Cardiac fibroblast (primary cell): ENCODE measurements at regions not wholly inside any gene's neighbourhood (a gene's known extent, or its start where the extent isn't known, plus 50 kb on each side); places are given as distances from the start of the nearest gene placed in this dataset.
"Not testable (repeated sequence)": the region's sequence is repeated elsewhere in the genome, so short reads cannot be mapped to it uniquely, and the experiment has no call there.

Experiments
- DNase-seq, 2 donors: peaks; one replicate each; pipeline versions ENCODE4 v3.0.0 to v3.0.0-alpha.2; 2010; ENCODE audit warnings: low read depth in 2 of 2
- H3K4me3 ChIP-seq, 2 donors: replicated peaks in 1 of 2; 1 replicate in 1 of 2; 2 replicates in 1 of 2; pipeline ENCODE4 v1.5.1; 2011; ENCODE audit warnings: low read depth in 2 of 2, low read length in 2 of 2, mild to moderate bottlenecking in 2 of 2, moderate library complexity in 1 of 2
- TF ChIP-seq, protein P1 (sequence below): IDR thresholded peaks from one replicate; pipeline ENCODE4 v1.5.1; 2011; ENCODE audit warnings: low read depth, mild to moderate bottlenecking, low read length, inconsistent platforms

DNA sequence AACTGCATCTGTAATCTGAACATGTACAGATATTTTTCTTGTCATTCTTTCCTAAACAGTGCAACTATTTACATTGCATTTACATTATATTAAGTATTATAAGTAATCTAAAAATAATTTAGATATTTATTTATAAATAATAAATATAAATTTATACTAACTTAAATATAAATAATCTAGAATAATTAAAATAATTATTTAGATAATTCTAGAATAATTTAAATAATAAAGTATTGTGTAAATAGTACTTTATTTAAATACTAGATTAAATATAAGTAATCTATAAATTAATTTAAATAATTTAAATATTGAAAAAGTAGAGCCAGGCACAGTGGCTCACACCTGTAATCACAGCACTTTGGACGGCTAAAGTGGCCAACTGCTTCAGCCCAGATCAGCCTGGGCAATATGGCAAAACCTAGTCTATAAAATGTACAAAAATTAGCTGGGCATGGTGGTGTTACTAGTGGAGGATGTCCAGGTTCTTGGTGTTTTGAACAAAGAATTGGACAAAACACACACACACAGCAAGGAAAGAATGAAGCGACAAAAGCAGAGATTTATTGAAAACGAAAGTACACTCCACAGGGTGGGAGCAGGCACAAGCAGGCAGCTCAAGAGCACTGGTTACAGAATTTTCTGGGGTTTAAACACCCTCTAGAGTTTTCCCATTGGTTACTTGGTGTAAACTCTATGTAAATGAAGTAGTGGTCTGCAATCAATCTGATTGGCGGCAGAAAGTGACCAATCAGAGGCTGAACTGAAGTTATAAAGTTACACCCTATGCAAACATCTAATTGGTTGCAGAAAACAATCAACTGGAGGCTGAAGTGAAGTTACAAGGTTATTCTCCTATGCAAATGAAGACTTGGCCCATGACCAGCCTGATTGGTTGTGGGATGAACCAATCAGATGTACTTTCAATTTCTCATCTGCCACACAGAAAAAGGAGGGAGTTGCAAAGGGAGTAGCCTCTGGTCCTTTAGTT is 100.2 kb upstream of the SP4 start:
- TF ChIP-seq, protein P1, sequence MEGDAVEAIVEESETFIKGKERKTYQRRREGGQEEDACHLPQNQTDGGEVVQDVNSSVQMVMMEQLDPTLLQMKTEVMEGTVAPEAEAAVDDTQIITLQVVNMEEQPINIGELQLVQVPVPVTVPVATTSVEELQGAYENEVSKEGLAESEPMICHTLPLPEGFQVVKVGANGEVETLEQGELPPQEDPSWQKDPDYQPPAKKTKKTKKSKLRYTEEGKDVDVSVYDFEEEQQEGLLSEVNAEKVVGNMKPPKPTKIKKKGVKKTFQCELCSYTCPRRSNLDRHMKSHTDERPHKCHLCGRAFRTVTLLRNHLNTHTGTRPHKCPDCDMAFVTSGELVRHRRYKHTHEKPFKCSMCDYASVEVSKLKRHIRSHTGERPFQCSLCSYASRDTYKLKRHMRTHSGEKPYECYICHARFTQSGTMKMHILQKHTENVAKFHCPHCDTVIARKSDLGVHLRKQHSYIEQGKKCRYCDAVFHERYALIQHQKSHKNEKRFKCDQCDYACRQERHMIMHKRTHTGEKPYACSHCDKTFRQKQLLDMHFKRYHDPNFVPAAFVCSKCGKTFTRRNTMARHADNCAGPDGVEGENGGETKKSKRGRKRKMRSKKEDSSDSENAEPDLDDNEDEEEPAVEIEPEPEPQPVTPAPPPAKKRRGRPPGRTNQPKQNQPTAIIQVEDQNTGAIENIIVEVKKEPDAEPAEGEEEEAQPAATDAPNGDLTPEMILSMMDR, result no peak
- no peak overlapping the region for H3K4me3 ChIP-seq
- DNase-seq, result no peak

DNA sequence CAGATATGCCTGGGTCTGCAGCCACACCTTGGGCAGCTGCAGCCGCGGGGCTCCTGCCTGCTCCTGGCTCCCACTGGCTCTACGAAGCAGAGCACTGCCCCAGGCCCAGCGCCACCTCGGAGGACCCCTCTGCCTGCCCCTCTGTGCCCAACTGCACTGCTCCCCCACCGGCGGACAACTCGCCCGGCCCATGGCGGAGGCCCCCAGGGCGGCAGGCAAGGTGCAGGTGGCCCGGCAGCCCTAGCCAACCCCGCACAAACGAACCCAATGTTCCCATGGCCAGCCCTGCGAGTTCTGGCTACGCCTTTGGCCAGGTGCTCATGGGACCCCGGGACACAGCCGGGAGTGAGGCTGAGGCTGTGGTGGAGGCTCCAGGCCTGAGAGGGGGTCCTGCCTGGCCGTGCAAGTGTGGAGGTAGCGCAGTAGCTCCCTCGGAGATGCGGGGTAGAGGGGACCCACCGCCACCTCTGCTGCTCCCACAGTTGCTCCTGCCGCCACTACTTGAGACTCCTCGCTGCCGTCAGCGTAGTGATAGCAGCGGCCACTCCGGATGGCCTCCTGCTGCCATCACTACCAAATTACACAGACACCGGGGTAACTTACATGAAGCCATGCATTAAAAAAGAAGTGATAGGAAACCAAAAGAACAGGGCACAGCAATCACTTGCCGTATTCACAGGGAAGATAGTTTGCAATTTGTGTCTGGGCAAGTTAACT is 97.3 kb upstream of the SP4 start:
- TF ChIP-seq, protein P1, result no peak
- H3K4me3 ChIP-seq, result no peak overlapping the region
- DNase-seq, result no peak

DNA sequence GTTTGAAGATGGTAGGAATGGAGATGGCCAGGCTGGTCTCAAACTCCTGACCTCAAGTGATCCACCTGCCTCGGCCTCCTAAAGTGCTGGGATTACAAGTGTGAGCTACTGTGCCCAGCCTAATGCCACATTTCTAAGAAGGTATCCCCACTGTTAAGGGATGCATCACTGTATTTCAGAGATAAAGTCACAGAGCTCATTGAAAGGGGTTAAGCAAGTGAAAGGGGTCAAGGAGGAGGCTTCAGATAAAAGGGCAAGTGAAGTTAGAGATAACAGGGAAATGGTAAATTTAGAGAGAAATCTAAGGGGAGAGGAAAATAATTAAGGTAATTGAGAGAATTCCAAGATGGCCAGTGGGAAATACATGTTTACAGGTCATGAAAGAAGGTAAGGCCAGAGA is 93.0 kb upstream of the SP4 start:
- H3K4me3 ChIP-seq, result no peak overlapping the region
- DNase-seq, result no peak
- TF ChIP-seq, protein P1, result no peak

DNA sequence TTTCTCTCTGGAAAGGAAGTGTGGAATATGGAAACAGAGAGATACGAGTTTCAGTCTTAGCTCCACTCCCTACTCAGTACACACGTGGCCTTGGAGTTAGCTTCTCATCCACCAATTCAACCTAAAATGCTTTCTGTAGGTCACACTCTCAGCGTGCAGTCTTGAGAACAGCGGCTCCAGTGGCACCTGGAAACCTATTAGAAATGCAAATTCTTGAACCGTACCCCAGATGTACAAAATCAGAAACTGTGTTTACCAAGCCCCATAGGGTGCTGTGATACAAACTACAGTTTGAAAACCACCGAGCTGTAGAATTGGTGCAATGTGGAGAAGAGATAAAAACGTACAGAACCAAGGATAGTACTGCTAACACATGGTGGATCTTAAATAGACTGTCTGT is 91.1 kb upstream of the SP4 start:
- TF ChIP-seq, protein P1, result no peak
- H3K4me3 ChIP-seq, result no peak overlapping the region
- no peak for DNase-seq

DNA sequence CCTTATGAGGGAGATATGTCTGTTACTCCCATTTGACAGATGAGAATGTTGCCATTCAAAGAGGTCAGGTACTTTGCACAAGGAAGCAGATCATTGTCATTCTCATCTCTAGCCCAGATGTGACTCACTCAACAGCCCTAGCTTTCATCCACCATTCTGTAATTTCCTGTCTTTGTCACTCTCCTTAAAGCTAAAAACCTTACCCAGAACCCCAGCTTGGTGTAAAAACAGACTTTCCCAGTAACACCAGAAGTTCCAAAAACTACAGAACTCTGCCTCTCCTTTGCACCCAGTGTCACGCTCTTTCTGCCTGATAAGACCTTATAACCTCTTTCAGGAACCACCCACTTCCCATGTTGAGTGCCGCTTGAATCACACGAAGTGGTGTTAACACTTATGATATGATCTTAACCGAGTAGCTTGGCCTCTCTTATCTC is 89.1 kb upstream of the SP4 start:
- H3K4me3 ChIP-seq, result no peak overlapping the region
- DNase-seq, result no peak
- TF ChIP-seq, protein P1, result no peak

GRCh38 chr7:21344900-21345299 is 83.0 kb upstream of the SP4 start:
- not testable (repeated sequence) for DNase-seq

GRCh38 chr7:21345361-21345760 is 82.5 kb upstream of the SP4 start:
- TF ChIP-seq, protein P1, result no peak
- no peak for DNase-seq
- no peak overlapping the region for H3K4me3 ChIP-seq

More at GRCh38 chr7:21344900-21345299, 83.0 kb upstream of the SP4 start:
- H3K4me3 ChIP-seq, result not testable (repeated sequence)
